Spinal cord (tissue), 9 donors: ENCODE measurements at regions not wholly inside any gene's neighbourhood (a gene's known extent, or its start where the extent isn't known, plus 50 kb on each side); places are given as distances from the start of the nearest gene placed in this dataset.
A peak's percentile ranks its signal among the peaks of the same experiment; 100 is the strongest.

ENCODE experiments used
- DNase-seq, 6 donors: peaks; one replicate each; pipeline versions ENCODE4 v3.0.0 to v3.0.0-alpha.2; 2013 to 2015; ENCODE audit warnings: low spot score in 6 of 6, low read depth in 4 of 6
- H3K27ac ChIP-seq: one replicate; pipeline ENCODE4 v1.5.1; 2013; ENCODE audit warnings: low read depth, low read length, control low read depth
- H3K27me3 ChIP-seq: one replicate; pipeline ENCODE4 v1.6.1; 2013; ENCODE audit warnings: low read length; ENCODE audit not compliant: control insufficient read depth, insufficient read depth
- H3K36me3 ChIP-seq: one replicate; pipeline ENCODE4 v1.6.1; 2013; ENCODE audit warnings: low read length; ENCODE audit not compliant: control insufficient read depth, insufficient read depth
- H3K4me1 ChIP-seq: one replicate; pipeline ENCODE4 v1.6.1; 2013; ENCODE audit warnings: low read length; ENCODE audit not compliant: control insufficient read depth, insufficient read depth
- H3K4me3 ChIP-seq: one replicate; pipeline ENCODE4 v1.5.1; 2013; ENCODE audit warnings: low read depth, low read length, control low read depth
- H3K9me3 ChIP-seq: one replicate; pipeline ENCODE4 v1.6.1; 2013; ENCODE audit warnings: low read length; ENCODE audit not compliant: control insufficient read depth, insufficient read depth
- WGBS: methylation state at CpG from one replicate; pipeline ENCODE4 v1.1.5; 2013; ENCODE audit warnings: missing lambda C conversion rate; ENCODE audit not compliant: insufficient coverage; 5-methylcytosine and 5-hydroxymethylcytosine counted together
- donor health status: healthy.

DNA sequence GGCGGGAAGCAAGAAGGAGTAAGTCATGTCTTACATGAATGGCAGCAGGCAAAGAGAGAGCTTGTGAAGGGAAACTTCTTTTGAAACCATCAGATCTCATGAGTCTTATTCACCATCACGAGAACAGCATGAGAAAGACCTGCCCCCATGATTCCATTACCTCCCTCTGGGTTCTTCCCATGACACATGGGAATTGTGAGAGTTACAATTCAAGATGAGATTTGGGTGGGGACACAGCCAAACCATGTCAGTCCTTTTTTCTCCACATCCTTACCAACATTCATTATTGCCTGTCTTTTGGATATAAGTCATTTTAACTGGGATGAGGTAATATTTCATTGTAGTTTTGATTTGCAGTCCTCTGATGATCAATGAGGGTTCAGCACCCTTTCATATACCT, 81.0 kb downstream of the DIRAS3 start:
- no peaks in the 10 kb centered on the region for H3K9me3 ChIP-seq
- WGBS, result no CpG with 5 or more reads among the region's 2 CpGs

DNA sequence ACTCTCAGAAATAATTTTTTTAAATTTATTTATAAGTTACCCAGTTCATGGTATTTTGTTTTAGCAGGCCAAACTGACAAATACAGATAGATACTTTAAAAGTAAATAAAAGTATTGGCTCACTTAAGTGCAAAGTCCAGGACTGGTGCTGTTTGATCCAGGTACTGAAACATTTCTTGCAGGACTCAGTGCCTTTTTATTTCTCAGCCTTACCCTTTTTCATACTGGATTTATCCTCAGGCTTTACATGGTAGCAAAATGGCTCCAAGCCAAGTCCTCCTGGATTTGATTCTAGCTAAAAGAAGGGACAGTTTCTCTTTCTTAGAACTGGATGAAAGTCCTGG, 83.8 kb downstream of the DIRAS3 start:
- Histone ChIP-seq H3K9me3 (no peaks in the 10 kb centered on the region), H3K4me1 (no peaks in the 10 kb centered on the region), H3K36me3 (no peaks in the 10 kb centered on the region), H3K27ac (no peak overlapping the region), H3K27me3 (no peaks in the 10 kb centered on the region), H3K4me3 (no peak overlapping the region)
- no peak for DNase-seq

More for the DNA sequence above, 81.0 kb downstream of the DIRAS3 start:
- Histone ChIP-seq H3K36me3 (no peaks in the 10 kb centered on the region), H3K4me3 (no peak overlapping the region), H3K4me1 (no peaks in the 10 kb centered on the region), H3K27ac (no peak overlapping the region), H3K27me3 (no peaks in the 10 kb centered on the region)
- DNase-seq, result no peak

DNA sequence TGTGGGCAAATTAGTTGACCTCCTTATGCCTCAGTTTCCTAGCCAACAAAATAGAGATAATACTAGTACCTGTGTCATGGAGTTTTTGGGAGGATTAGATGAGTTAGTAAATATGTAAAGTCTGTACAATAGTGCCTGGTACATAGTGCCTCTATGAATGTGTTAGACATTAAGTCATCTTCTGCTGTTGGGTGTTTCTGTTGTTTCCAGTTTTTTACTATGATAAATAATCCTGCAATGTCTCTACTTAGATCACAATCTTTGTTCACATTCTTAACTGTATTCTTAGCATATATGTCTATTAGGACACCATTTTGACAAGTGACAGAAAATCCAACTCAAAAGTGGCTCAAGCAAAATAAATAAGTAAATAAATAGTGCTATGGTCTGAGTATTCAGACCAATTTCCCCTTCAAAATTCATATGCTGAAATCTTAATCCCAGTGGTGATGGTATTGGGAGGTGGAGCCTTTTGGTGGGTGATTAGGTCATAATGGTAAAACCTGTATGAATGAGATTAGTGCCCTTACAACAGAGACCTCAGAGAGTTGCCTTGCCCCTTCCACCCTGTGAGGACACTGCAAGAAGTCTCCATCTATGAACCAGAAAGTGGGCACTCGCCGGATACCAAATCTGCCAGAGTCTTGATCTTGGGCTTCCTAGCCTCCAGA, 84.3 kb downstream of the DIRAS3 start:
- no CpG with 5 or more reads among the region's 2 CpGs for WGBS
- DNase-seq, result no peak

DNA sequence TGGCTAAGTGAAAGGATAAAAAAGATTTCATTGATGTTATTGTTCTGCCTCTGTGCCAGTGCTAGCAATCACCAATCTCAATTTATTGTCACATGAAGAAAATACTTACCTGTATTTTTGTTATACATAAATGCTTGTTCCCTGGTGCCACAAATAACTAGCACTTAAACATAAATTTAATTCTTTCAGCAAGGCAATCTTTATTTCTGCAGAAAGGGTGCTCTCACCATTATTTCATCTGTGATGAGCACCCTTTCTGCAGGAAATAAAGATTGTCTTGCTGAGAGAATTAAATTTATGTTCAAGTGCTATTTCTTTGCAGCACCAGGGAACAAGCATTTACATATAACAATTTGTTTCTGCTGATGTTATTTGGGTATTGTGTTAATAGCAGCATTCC, 87.2 kb downstream of the DIRAS3 start:
- Histone ChIP-seq H3K9me3 (no peaks in the 10 kb centered on the region), H3K4me1 (no peaks in the 10 kb centered on the region), H3K4me3 (no peak overlapping the region), H3K27ac (no peak overlapping the region), H3K36me3 (no peaks in the 10 kb centered on the region), H3K27me3 (no peaks in the 10 kb centered on the region)
- no peak for DNase-seq

More for the DNA sequence above, 84.3 kb downstream of the DIRAS3 start:
- H3K27ac ChIP-seq, result no peak overlapping the region
- no peaks in the 10 kb centered on the region for H3K4me1 ChIP-seq
- H3K27me3 ChIP-seq, result no peaks in the 10 kb centered on the region
- H3K9me3 ChIP-seq, result no peaks in the 10 kb centered on the region
- H3K36me3 ChIP-seq, result no peaks in the 10 kb centered on the region
- H3K4me3 ChIP-seq, result no peak overlapping the region

DNA sequence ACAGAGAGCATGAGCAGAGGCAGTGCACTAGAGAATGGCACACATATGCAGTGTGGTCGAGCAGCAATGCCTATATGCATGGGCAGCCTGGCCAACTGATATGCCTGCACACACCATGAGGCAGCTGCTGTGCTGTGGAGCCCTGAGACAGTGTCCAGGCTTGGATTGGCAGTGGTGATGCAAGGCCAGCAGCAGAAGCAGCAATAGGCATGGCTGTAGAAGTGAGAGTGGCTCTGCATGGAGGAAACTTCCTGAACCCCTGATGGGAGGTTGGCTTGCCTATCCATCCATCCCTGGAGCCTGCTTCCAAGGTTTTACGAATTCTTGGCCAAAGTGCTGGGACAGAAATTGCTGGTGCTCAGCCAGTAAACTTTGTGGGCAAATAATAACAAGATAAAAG, 89.7 kb downstream of the DIRAS3 start:
- H3K27me3 ChIP-seq, result no peaks in the 10 kb centered on the region
- no peak overlapping the region for H3K4me3 ChIP-seq
- H3K4me1 ChIP-seq, result no peaks in the 10 kb centered on the region
- 86% methylated on average over 1 of the region's 2 CpGs for WGBS
- H3K36me3 ChIP-seq, result no peaks in the 10 kb centered on the region
- H3K27ac ChIP-seq, result no peak overlapping the region
- no peaks in the 10 kb centered on the region for H3K9me3 ChIP-seq
- DNase-seq, result no peak

DNA sequence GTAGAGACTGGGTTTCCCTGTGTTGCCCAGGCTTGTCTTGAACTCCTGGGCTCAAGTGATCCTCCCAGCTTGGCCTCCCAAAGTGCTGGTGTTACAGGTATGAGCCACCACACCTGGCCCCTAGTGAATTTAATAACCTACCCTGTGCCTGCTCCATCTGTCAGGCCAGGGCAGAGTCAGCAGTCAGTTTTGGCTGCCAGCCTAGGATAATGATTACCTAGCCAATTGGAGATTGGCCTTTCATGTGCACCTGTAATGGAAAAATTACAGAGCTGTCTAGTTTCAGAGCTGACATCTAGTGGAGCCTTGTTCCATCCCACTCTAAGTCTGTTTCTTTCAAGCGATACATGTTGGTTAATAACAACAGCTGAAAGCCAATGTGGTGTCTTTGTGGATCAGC, 92.0 kb downstream of the DIRAS3 start:
- Histone ChIP-seq H3K27ac (no peak overlapping the region), H3K27me3 (no peaks in the 10 kb centered on the region), H3K4me3 (no peak overlapping the region), H3K9me3 (no peaks in the 10 kb centered on the region), H3K4me1 (no peaks in the 10 kb centered on the region), H3K36me3 (no peaks in the 10 kb centered on the region)
- 100% methylated on average over 1 of the region's 1 CpG for WGBS
- DNase-seq, result no peak

DNA sequence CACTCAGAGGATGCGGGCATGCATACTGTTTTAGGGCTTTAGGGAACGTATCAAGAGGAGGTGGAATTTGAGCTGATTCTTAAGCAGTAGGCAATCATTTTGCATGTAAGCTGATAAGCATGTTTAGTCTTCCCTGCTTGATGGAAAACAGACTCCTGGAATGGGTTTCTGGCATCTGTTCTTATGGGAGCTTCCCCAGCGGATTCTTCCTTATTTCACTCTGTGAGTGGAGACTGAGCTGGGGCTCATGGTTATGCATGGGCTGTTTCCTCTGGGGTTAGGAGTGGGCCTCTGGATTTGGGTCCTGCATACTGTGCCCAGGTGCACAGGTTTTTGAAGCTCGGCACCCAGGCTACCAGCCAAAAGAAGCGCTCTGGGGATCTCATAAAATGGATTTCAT, 93.4 kb downstream of the DIRAS3 start:
- 66% methylated on average over 3 of the region's 5 CpGs for WGBS
- H3K36me3 ChIP-seq, result no peaks in the 10 kb centered on the region
- H3K9me3 ChIP-seq, result no peaks in the 10 kb centered on the region
- no peak overlapping the region for H3K4me3 ChIP-seq
- no peak overlapping the region for H3K27ac ChIP-seq
- no peaks in the 10 kb centered on the region for H3K27me3 ChIP-seq
- DNase-seq, result peak in 2 of 6 donors; percentile 64 to 84
- no peaks in the 10 kb centered on the region for H3K4me1 ChIP-seq

DNA sequence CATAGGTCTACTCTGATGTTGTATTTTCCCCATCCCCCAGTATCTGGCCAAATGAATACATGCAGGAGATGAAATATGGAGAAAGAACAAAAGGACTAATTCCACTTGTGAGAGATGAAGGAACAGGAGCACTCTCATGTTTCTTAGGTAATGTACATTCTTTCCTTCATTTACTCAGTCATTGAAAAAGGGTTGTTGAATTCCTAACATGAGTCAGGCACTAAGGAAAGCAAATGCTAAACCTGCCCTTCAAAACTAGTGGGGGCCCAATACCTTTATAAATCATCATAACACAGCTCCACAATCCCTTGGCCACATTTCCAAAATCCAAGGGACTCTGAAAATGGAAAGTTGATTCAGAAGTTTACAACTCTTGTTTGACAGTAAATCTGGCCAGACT, 94.3 kb downstream of the DIRAS3 start:
- Histone ChIP-seq H3K9me3 (no peaks in the 10 kb centered on the region), H3K4me1 (no peaks in the 10 kb centered on the region), H3K4me3 (no peak overlapping the region), H3K36me3 (no peaks in the 10 kb centered on the region), H3K27me3 (no peaks in the 10 kb centered on the region), H3K27ac (no peak overlapping the region)
- no peak for DNase-seq

DNA sequence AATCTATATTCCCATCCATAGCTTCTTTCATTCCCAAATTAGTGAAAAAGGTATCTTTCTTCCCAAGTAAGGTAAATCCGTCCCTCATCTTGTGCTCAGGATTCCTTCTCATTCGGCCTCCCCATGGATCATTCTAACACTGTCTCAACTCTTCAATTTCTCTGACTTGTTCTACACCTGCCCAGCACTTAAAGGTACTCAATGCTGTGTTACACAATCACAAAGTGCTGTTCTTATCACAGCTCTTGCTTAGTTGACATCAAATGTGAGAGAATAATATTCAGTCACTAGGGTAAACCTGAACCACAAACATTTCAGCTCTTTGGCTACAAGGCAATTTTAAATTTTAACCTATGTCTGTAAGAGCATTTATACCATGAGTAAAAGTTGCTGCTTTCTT, 94.8 kb downstream of the DIRAS3 start:
- H3K9me3 ChIP-seq, result no peaks in the 10 kb centered on the region
- no peaks in the 10 kb centered on the region for H3K36me3 ChIP-seq
- H3K27ac ChIP-seq, result no peak overlapping the region
- no peak for DNase-seq
- H3K4me1 ChIP-seq, result no peaks in the 10 kb centered on the region
- no peak overlapping the region for H3K4me3 ChIP-seq
- no peaks in the 10 kb centered on the region for H3K27me3 ChIP-seq
- WGBS, result 93% methylated on average over 2 of the region's 2 CpGs

DNA sequence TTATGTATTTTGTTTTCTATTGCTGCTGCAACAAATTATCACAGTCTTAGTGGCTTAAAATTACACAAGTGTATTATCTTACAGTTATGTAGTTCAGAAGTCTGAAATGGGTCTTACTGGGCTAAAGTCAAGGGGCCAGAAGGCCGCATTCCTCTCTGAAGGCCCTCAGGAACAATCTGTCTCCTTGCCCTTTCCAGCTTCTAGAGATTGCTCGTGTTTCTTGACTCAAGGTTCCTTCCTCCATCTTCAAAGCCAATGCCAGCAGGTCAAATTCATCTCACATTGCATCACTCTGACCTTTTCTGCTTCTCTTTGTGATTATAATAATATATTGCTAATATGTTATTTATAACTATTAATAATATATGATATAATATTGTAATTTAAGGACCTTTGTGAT, 97.1 kb downstream of the DIRAS3 start:
- Histone ChIP-seq H3K36me3 (no peaks in the 10 kb centered on the region), H3K4me3 (no peak overlapping the region), H3K9me3 (no peaks in the 10 kb centered on the region), H3K4me1 (peaks cover 3% of the 10 kb centered on the region), H3K27ac (no peak overlapping the region), H3K27me3 (no peaks in the 10 kb centered on the region)
- 100% methylated on average over 1 of the region's 2 CpGs for WGBS
- DNase-seq, result no peak
